ENCODE measurements at regions not wholly inside any gene's neighbourhood (a gene's known extent, or its start where the extent isn't known, plus 50 kb on each side); places are given as distances from the start of the nearest gene placed in this dataset.
"Not testable (repeated sequence)": the region's sequence is repeated elsewhere in the genome, so short reads cannot be mapped to it uniquely, and the experiment has no call there.

- no peak for DNase-seq
Measured at GRCh38 chr18:67131498-67131897, 385.0 kb downstream of the DSEL start.

- not testable (repeated sequence) for DNase-seq
Measured at GRCh38 chr18:67126751-67127150, 389.8 kb downstream of the DSEL start.

GRCh38 chr18:67123901-67124300, 392.6 kb downstream of the DSEL start:
- no peak for DNase-seq

- no peak for DNase-seq
Measured at GRCh38 chr18:67117804-67118203, 398.7 kb downstream of the DSEL start.

GRCh38 chr18:67109535-67109934, 407.0 kb downstream of the DSEL start:
- peak; percentile 37 for DNase-seq

- peak; percentile 39 for DNase-seq
Measured at GRCh38 chr18:67108894-67109293, 407.6 kb downstream of the DSEL start.

GRCh38 chr18:67104700-67105284, 411.7 kb downstream of the DSEL start:
- DNase-seq = peak; percentile 81

- no peak for DNase-seq
Measured at GRCh38 chr18:67094123-67094522, 422.4 kb downstream of the DSEL start.

- DNase-seq = no peak
Measured at GRCh38 chr18:67092141-67092540, 424.4 kb downstream of the DSEL start.

- no peak for DNase-seq
Measured at GRCh38 chr18:67081482-67082211, 434.9 kb downstream of the DSEL start.

GRCh38 chr18:67080601-67081000, 435.9 kb downstream of the DSEL start:
- DNase-seq = no peak

GRCh38 chr18:67074309-67074708, 442.2 kb downstream of the DSEL start:
- DNase-seq = no peak

GRCh38 chr18:67072791-67073190, 443.7 kb downstream of the DSEL start:
- no peak for DNase-seq

- no peak for DNase-seq
Measured at GRCh38 chr18:67068608-67069007, 447.9 kb downstream of the DSEL start.

GRCh38 chr18:67047334-67047733, 443.4 kb upstream of the CDH19 start:
- DNase-seq = no peak

GRCh38 chr18:67043276-67043675, 439.4 kb upstream of the CDH19 start:
- DNase-seq = no peak

- DNase-seq = no peak
Measured at GRCh38 chr18:67041334-67041733, 437.4 kb upstream of the CDH19 start.

- DNase-seq = no peak
Measured at GRCh38 chr18:67035026-67035425, 431.1 kb upstream of the CDH19 start.

- DNase-seq = no peak
Measured at GRCh38 chr18:67023059-67023458, 419.2 kb upstream of the CDH19 start.

- no peak for DNase-seq
Measured at GRCh38 chr18:67010919-67011318, 407.0 kb upstream of the CDH19 start.

- no peak for DNase-seq
Measured at GRCh38 chr18:67007999-67008398, 404.1 kb upstream of the CDH19 start.

- no peak for DNase-seq
Measured at GRCh38 chr18:67007085-67007484, 403.2 kb upstream of the CDH19 start.

GRCh38 chr18:67001052-67001451, 397.2 kb upstream of the CDH19 start:
- DNase-seq = no peak

GRCh38 chr18:66999003-66999402, 395.1 kb upstream of the CDH19 start:
- DNase-seq = no peak

- DNase-seq = no peak
Measured at GRCh38 chr18:66995270-66995669, 391.4 kb upstream of the CDH19 start.
